GM23248 (cell line): ENCODE measurements at regions not wholly inside any gene's neighbourhood (a gene's known extent, or its start where the extent isn't known, plus 50 kb on each side); places are given as distances from the start of the nearest gene placed in this dataset.
A peak's percentile ranks its signal among the peaks of the same experiment; 100 is the strongest.
"Not testable (repeated sequence)": the region's sequence is repeated elsewhere in the genome, so short reads cannot be mapped to it uniquely, and the experiment has no call there.

ENCODE experiments used
- DNase-seq: peaks from one replicate; pipeline ENCODE4 v3.0.0-alpha.2; 2015
- H2AFZ ChIP-seq: fragments of 200-600 bp; sonication (generic); 2 replicates; pipeline ENCODE4 v1.6.1; 2016; ENCODE audit warnings: antibody characterized with exemption
- H3F3A ChIP-seq: fragments of 200-600 bp; sonication (generic); 2 replicates; pipeline ENCODE4 v1.6.1; 2016; ENCODE audit warnings: mild to moderate bottlenecking, antibody characterized with exemption, mixed run types; ENCODE audit not compliant: insufficient read depth
- H3K27ac ChIP-seq: fragments of 200-600 bp; sonication (generic); 2 replicates; pipeline ENCODE4 v1.5.1; 2016; ENCODE audit warnings: mild to moderate bottlenecking
- H3K27me3 ChIP-seq: fragments of 200-600 bp; sonication (generic); replicated peaks from 2 replicates; pipeline ENCODE4 v1.6.1; 2016; ENCODE audit warnings: mild to moderate bottlenecking; ENCODE audit not compliant: insufficient read depth
- H3K36me3 ChIP-seq: fragments of 200-600 bp; sonication (generic); 2 replicates; pipeline ENCODE4 v1.6.1; 2016; ENCODE audit warnings: low read depth, mild to moderate bottlenecking
- H3K4me1 ChIP-seq: fragments of 200-600 bp; sonication (generic); 2 replicates; pipeline ENCODE4 v1.6.1; 2016; ENCODE audit warnings: mild to moderate bottlenecking; ENCODE audit not compliant: insufficient read depth
- H3K4me2 ChIP-seq: fragments of 200-600 bp; sonication (generic); one replicate; pipeline ENCODE4 v1.6.1; 2016; ENCODE audit warnings: mild to moderate bottlenecking; ENCODE audit not compliant: unreplicated experiment
- H3K4me3 ChIP-seq: fragments of 200-600 bp; sonication (generic); 2 replicates; pipeline ENCODE4 v1.5.1; 2016; ENCODE audit warnings: mild to moderate bottlenecking
- H3K79me2 ChIP-seq: fragments of 200-600 bp; sonication (generic); 2 replicates; pipeline ENCODE4 v1.6.1; 2016; ENCODE audit warnings: mild to moderate bottlenecking; ENCODE audit not compliant: insufficient read depth
- H3K9ac ChIP-seq: fragments of 200-600 bp; sonication (generic); 2 replicates; pipeline ENCODE4 v1.6.1; 2016; ENCODE audit warnings: mild to moderate bottlenecking
- H3K9me2 ChIP-seq: fragments of 200-600 bp; sonication (generic); 2 replicates; pipeline ENCODE4 v1.6.1; 2016; ENCODE audit warnings: mixed run types, mild to moderate bottlenecking, moderate library complexity; ENCODE audit not compliant: insufficient read depth
- H3K9me3 ChIP-seq: fragments of 200-600 bp; sonication (generic); one replicate; pipeline ENCODE4 v1.6.1; 2017; ENCODE audit warnings: low read depth
- H4K20me1 ChIP-seq: fragments of 200-600 bp; sonication (generic); 2 replicates; pipeline ENCODE4 v1.6.0; 2016; ENCODE audit not compliant: insufficient read depth
- EZH2 ChIP-seq: fragments of 200-600 bp; sonication (generic); IDR thresholded peaks from 2 replicates; pipeline ENCODE4 v1.6.1; 2018; ENCODE audit warnings: antibody characterized with exemption, mild to moderate bottlenecking; ENCODE audit not compliant: insufficient read depth, poor library complexity, severe bottlenecking
- EZH2phosphoT487 ChIP-seq: fragments of 200-600 bp; sonication (generic); IDR thresholded peaks from 2 replicates; pipeline ENCODE4 v1.6.1; 2018; ENCODE audit warnings: antibody characterized with exemption, moderate library complexity, mild to moderate bottlenecking, low read depth; ENCODE audit not compliant: insufficient read depth
- WGBS, 2 experiments: methylation state at CpG; one replicate each; pipeline ENCODE4 v1.1.6; 2015 to 2017; ENCODE audit warnings: low lambda C conversion rate in 2 of 2, low coverage in 1 of 2; ENCODE audit errors: missing lambda C conversion rate in 2 of 2; 5-methylcytosine and 5-hydroxymethylcytosine counted together
- in situ Hi-C: fragments of 300-500 bp; cut with MboI; formaldehyde crosslinking; loops from 2 replicates; pipeline ENCODE4 v1.15.0; 2020

DNA sequence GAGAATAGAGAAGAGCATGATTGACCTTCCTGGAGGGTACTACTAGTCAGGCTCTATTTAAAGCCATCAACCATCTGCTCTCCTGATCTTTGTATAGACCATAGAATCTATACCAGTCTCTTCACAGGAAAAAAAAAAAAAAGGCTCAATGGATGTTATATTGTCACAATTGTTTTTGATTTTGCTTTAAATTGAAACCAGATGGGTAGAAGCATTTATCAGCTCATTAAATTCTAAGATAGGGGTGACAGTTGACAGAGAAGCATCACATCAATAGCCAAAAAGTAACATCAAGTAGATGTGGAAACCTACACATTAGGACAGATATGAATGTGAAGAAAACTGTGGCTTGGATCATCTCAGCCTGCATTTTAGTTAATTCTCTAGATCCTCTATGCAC is 558.9 kb upstream of the MBL2 start:
- Histone ChIP-seq H3K27ac (no peak overlapping the region), H2AFZ (no peak overlapping the region), H3K4me1 (no peaks in the 10 kb centered on the region), H3K79me2 (no peaks in the 10 kb centered on the region), H3K4me3 (no peak overlapping the region), H3K9me2 (no peaks in the 10 kb centered on the region), H3K36me3 (no peaks in the 10 kb centered on the region), H3F3A (no peaks in the 10 kb centered on the region), H3K27me3 (no peaks in the 10 kb centered on the region), H4K20me1 (no peaks in the 10 kb centered on the region), H3K9me3 (no peaks in the 10 kb centered on the region), H3K4me2 (no peak overlapping the region), H3K9ac (no peak overlapping the region)
- no peak for DNase-seq
- in situ Hi-C loops, result no loop called here
- TF ChIP-seq EZH2phosphoT487 (no peak), EZH2 (no peak)

GRCh38 chr10:53326401-53327305 is 554.1 kb upstream of the MBL2 start:
- H3K4me3 ChIP-seq, H3F3A ChIP-seq, H3K9ac ChIP-seq, H3K79me2 ChIP-seq, H3K9me3 ChIP-seq, H3K36me3 ChIP-seq, H3K27ac ChIP-seq, in situ Hi-C loops, H3K4me2 ChIP-seq, DNase-seq, H3K27me3 ChIP-seq, H4K20me1 ChIP-seq, H3K4me1 ChIP-seq, H2AFZ ChIP-seq, H3K9me2 ChIP-seq: not testable (repeated sequence)
- 69 to 77% methylated on average over 10 of the region's 10 CpGs for WGBS, 2 experiments

- TF ChIP-seq EZH2phosphoT487, result no peak
- no peak for TF ChIP-seq EZH2
- in situ Hi-C loops, result no loop called here
- DNase-seq, result peak; percentile 60
- WGBS, 2 experiments, result 81 to 84% methylated on average over 5 of the region's 5 CpGs
- Histone ChIP-seq H3K27ac (no peak overlapping the region), H3K9me2 (no peaks in the 10 kb centered on the region), H3K4me2 (peak overlapping the region; percentile 25), H2AFZ (no peak overlapping the region), H3F3A (no peaks in the 10 kb centered on the region), H3K9ac (no peak overlapping the region), H3K4me1 (peaks cover 7% of the 10 kb centered on the region; the same call in 1 of the 2 replicates), H3K79me2 (no peaks in the 10 kb centered on the region), H3K9me3 (no peaks in the 10 kb centered on the region), H4K20me1 (no peaks in the 10 kb centered on the region), H3K36me3 (no peaks in the 10 kb centered on the region), H3K4me3 (no peak overlapping the region), H3K27me3 (no peaks in the 10 kb centered on the region)
Measured at GRCh38 chr10:53325066-53325465, 552.5 kb upstream of the MBL2 start.

DNA sequence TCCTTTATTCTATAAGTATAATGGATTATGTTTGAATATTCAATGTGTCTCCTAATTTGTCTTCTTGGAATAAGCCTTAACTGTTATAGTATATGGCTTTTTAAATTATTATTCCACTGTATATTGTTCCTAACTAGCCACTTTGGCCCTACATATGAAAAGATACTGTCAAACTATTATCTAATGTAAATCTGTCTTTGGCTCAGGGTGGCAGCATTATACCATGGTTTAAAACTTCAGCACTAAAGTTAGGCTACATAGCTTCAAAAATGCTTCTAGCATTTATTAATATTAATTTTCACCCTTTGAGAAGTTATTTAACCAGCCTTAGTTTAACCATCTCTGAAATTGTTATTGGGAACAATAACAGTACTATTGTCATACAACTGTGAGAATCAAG is 543.1 kb upstream of the MBL2 start:
- H3K9ac ChIP-seq, result no peak overlapping the region
- H3K36me3 ChIP-seq, result no peaks in the 10 kb centered on the region
- peak overlapping the region; percentile 12 for H2AFZ ChIP-seq
- H4K20me1 ChIP-seq, result no peaks in the 10 kb centered on the region
- no peak overlapping the region; the same call in 1 of the 2 replicates for H3K27ac ChIP-seq
- 0 out of 2 replicates have a peak, but pooled peaks cover 3% of the 10 kb centered on the region for H3F3A ChIP-seq
- H3K9me2 ChIP-seq, result no peaks in the 10 kb centered on the region
- TF ChIP-seq EZH2phosphoT487 (no peak), EZH2 (no peak)
- no peaks in the 10 kb centered on the region for H3K27me3 ChIP-seq
- peak overlapping the region; percentile 64 for H3K4me2 ChIP-seq
- peaks cover 14% of the 10 kb centered on the region for H3K4me1 ChIP-seq
- H3K4me3 ChIP-seq, result no peak overlapping the region
- in situ Hi-C loops, result no loop called here
- no peaks in the 10 kb centered on the region for H3K9me3 ChIP-seq
- H3K79me2 ChIP-seq, result no peaks in the 10 kb centered on the region
- peak; percentile 41 for DNase-seq

GRCh38 chr10:53314876-53315275 is 542.3 kb upstream of the MBL2 start:
- peak overlapping the region; percentile 64 for H3K4me2 ChIP-seq
- H3K27ac ChIP-seq, result peak overlapping the region; percentile 13; the same call in 1 of the 2 replicates
- H2AFZ ChIP-seq, result 0 out of 2 replicates have a peak overlapping the region, but pooled peaks have one; percentile 9
- TF ChIP-seq EZH2phosphoT487 (no peak), EZH2 (no peak)
- WGBS, 2 experiments, result 0% methylated on average over 1 of the region's 1 CpG
- H3K9me2 ChIP-seq, result no peaks in the 10 kb centered on the region
- no peak overlapping the region for H3K9ac ChIP-seq
- in situ Hi-C loops, result no loop called here
- no peak overlapping the region for H3K4me3 ChIP-seq
- 0 out of 2 replicates have a peak, but pooled peaks cover 3% of the 10 kb centered on the region for H3F3A ChIP-seq
- H3K79me2 ChIP-seq, result no peaks in the 10 kb centered on the region
- peaks cover 14% of the 10 kb centered on the region for H3K4me1 ChIP-seq
- H3K36me3 ChIP-seq, result no peaks in the 10 kb centered on the region
- DNase-seq, result peak; percentile 89
- no peaks in the 10 kb centered on the region for H4K20me1 ChIP-seq
- no peaks in the 10 kb centered on the region for H3K27me3 ChIP-seq
- no peaks in the 10 kb centered on the region for H3K9me3 ChIP-seq
